Transverse colon (tissue), 4 donors: ENCODE measurements at regions not wholly inside any gene's neighbourhood (a gene's known extent, or its start where the extent isn't known, plus 50 kb on each side); places are given as distances from the start of the nearest gene placed in this dataset.

Source experiments
- DNase-seq: peaks from one replicate; pipeline ENCODE4 v3.0.0-alpha.2; 2019
- H3K27ac ChIP-seq, 4 donors: fragments of 200-600 bp; sonication (generic); 2 replicates each; pipeline ENCODE4 v1.5.1; 2016 to 2018; ENCODE audit warnings: inconsistent platforms in 4 of 4
- H3K27me3 ChIP-seq: fragments of 200-600 bp; sonication (generic); 2 replicates; pipeline ENCODE4 v1.5.1; 2017; ENCODE audit warnings: inconsistent platforms
- H3K36me3 ChIP-seq, 4 donors: fragments of 200-600 bp; sonication (generic); 2 replicates each; pipeline ENCODE4 v1.5.1; 2017 to 2019; ENCODE audit warnings: inconsistent platforms in 4 of 4
- H3K4me1 ChIP-seq, 4 donors: fragments of 200-600 bp; sonication (generic); 2 replicates each; pipeline ENCODE4 v1.5.1; 2017 to 2020; ENCODE audit warnings: inconsistent platforms in 4 of 4
- H3K4me3 ChIP-seq, 4 donors: fragments of 200-600 bp; sonication (generic); 1 replicate in 1 of 4; 2 replicates in 3 of 4; pipeline versions ENCODE4 v1.5.1 to v1.6.1; 2017 to 2019; ENCODE audit warnings: inconsistent platforms in 4 of 4
- H3K9me3 ChIP-seq, 2 donors: fragments of 200-600 bp; sonication (generic); 2 replicates each; pipeline ENCODE4 v1.5.1; 2017 to 2019; ENCODE audit warnings: inconsistent platforms in 2 of 2
- CTCF ChIP-seq, 5 experiments: fragments of 200-600 bp in 3 of 5; fragments of 450-650 bp in 2 of 5; sonication (generic) in 3 of 5; IDR thresholded peaks; 1 replicate in 2 of 5; 2 replicates in 3 of 5; pipeline ENCODE4 v1.5.1; 2016 to 2017; ENCODE audit warnings: antibody characterized with exemption in 5 of 5, inconsistent platforms in 3 of 5, mild to moderate bottlenecking in 2 of 5, moderate library complexity in 1 of 5
- EP300 ChIP-seq: sonication (generic); formaldehyde crosslinking; IDR thresholded peaks from one replicate; pipeline ENCODE4 v1.6.1; 2017; ENCODE audit warnings: antibody characterized with exemption, low read depth
- POLR2A ChIP-seq: fragments of 450-650 bp; IDR thresholded peaks from one replicate; pipeline ENCODE4 v1.6.1; 2016; ENCODE audit warnings: antibody characterized with exemption, mild to moderate bottlenecking, moderate library complexity
- POLR2AphosphoS5 ChIP-seq, 3 donors: sonication (generic); formaldehyde crosslinking; IDR thresholded peaks; one replicate each; pipeline ENCODE4 v1.6.1; 2016; ENCODE audit warnings: antibody characterized with exemption in 3 of 3
- WGBS, 2 donors: methylation state at CpG; one replicate each; pipeline ENCODE4 v1.1.5; 2018; ENCODE audit warnings: low coverage in 1 of 2; 5-methylcytosine and 5-hydroxymethylcytosine counted together
- in situ Hi-C, 4 donors: fragments of 200-750 bp; cut with MboI; loops; one replicate each; pipeline versions ENCODE4 v1.15.0 to v1.15.1; 2017; ENCODE audit warnings: low sequenced_read_pairs in 3 of 4, low pct_ligation_motif_present in 1 of 4, low pct_unique_long_range_greater_than_20kb in 1 of 4
- intact Hi-C: fragments of 100-400 bp; cut with DNase I; formaldehyde crosslinking; loops from one replicate; pipeline ENCODE4 v1.15.1; 2023; ENCODE audit warnings: low total_unique reads

GRCh38 chr9:81833563-81834345, 94.5 kb upstream of the SPATA31D4 start:
- WGBS, 2 donors: 70 to 73% methylated on average over 7 to 9 of the region's 9 CpGs
- in situ Hi-C loops: loop anchor here in 1 of 4 donors (25.0 kb wide), 1 partner anchor 221 kb away; no protein-coding TSS in a partner anchor
- intact Hi-C loops: loop anchor here (5.0 kb wide), 1 partner anchor 146 kb away; the partner anchor contains the start of gene TLE1

DNA sequence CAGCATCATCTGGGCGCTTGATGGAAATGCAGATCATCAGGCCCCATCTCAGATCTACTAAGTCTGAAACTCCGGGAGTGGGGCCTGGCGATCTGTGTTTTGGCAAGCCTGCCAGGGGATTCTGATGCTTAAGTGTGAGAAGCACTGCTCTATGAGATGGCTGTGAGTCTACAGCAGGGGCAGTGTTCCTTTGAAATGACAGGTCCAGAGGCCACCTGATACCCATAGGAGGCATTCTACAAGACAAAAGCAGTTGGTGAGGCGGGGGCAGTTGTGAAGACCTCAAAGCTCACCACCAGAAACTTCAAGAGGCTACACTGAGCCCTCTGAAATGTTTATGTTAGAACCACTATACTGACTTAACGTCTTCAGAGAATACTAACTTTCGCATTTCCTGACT, 86.9 kb upstream of the SPATA31D4 start:
- Histone ChIP-seq H3K36me3 (no peaks in the 10 kb centered on the region), H3K9me3 (no peaks in the 10 kb centered on the region), H3K4me1 (no peaks in the 10 kb centered on the region), H3K4me3 (no peak overlapping the region), H3K27ac (no peak overlapping the region), H3K27me3 (no peaks in the 10 kb centered on the region)
- intact Hi-C loops: no loop called here
- WGBS, 2 donors: 85 to 90% methylated on average over 3 to 6 of the region's 6 CpGs
- in situ Hi-C loops: loop anchor here in 1 of 4 donors (25.0 kb wide), 1 partner anchor 229 kb away; no protein-coding TSS in a partner anchor
- no peak for TF ChIP-seq EP300
- no peak for TF ChIP-seq POLR2A
- no peak for TF ChIP-seq CTCF (IDR thresholded peaks at IDR 0.05)
- TF ChIP-seq POLR2AphosphoS5 (IDR thresholded peaks at IDR 0.05): no peak
- no peak for DNase-seq

More at GRCh38 chr9:81833563-81834345, 94.5 kb upstream of the SPATA31D4 start:
- no peak for DNase-seq
- Histone ChIP-seq H3K27me3 (no peaks in the 10 kb centered on the region), H3K9me3 (no peaks in the 10 kb centered on the region), H3K36me3 (no peaks in the 10 kb centered on the region), H3K4me3 (no peak overlapping the region), H3K4me1 (peaks cover 0 to 7% (median 5%) of the 10 kb centered on the region in 4 donors), H3K27ac (peak overlapping the region; percentile 52 to 66 (median 62))
- TF ChIP-seq EP300 (no peak), POLR2AphosphoS5 (IDR thresholded peaks at IDR 0.05) (peak in 1 of 3 donors; percentile 21)

DNA sequence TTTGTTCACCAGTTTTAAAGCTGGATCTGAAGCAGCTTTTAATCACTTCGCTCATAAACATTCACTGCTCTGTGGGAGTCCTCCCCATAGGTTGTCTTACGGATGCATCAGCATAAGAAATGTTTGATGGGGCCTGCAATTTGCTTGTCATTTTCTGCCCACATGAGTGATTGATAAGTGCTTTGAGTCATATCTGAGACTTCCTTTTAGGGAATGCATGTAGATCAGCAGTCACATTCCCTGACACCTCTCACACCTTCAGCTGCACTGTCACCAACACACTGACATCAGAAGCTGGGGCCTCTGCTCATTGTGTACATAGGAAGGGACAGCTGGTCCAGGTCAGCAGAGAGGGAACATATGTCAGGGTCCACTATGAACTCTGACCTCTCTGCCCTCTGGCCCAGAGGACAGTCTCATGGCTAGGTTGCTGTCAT, 84.1 kb upstream of the SPATA31D4 start:
- H3K4me3 ChIP-seq: no peak overlapping the region
- H3K27ac ChIP-seq: no peak overlapping the region
- no peak for DNase-seq
- no peaks in the 10 kb centered on the region for H3K36me3 ChIP-seq
- no peak for TF ChIP-seq POLR2A
- TF ChIP-seq POLR2AphosphoS5 (IDR thresholded peaks at IDR 0.05): no peak
- TF ChIP-seq CTCF (IDR thresholded peaks at IDR 0.05): no peak
- no peak for TF ChIP-seq EP300
- in situ Hi-C loops (loop anchor here in 1 of 4 donors (25.0 kb wide), 1 partner anchor 232 kb away; no protein-coding TSS in a partner anchor), intact Hi-C loops (no loop called here)
- WGBS, 2 donors: 90 to 98% methylated on average over 2 of the region's 2 CpGs
- H3K27me3 ChIP-seq: no peaks in the 10 kb centered on the region
- no peaks in the 10 kb centered on the region for H3K9me3 ChIP-seq
- peaks cover 0 to 9% (median 0%) of the 10 kb centered on the region in 4 donors for H3K4me1 ChIP-seq

- TF ChIP-seq POLR2A: no peak
- TF ChIP-seq CTCF (IDR thresholded peaks at IDR 0.05): no peak
- TF ChIP-seq POLR2AphosphoS5 (IDR thresholded peaks at IDR 0.05): no peak
- TF ChIP-seq EP300: no peak
- intact Hi-C loops (no loop called here), in situ Hi-C loops (loop anchor here in 1 of 4 donors (25.0 kb wide), 1 partner anchor 235 kb away; no protein-coding TSS in a partner anchor)
- no peak for DNase-seq
- no peaks in the 10 kb centered on the region for H3K9me3 ChIP-seq
- WGBS, 2 donors: 37 to 50% methylated on average over 5 to 9 of the region's 9 CpGs
- H3K27ac ChIP-seq: no peak overlapping the region
- H3K36me3 ChIP-seq: no peaks in the 10 kb centered on the region
- H3K4me1 ChIP-seq: peaks cover 0 to 16% (median 0%) of the 10 kb centered on the region in 4 donors
- no peaks in the 10 kb centered on the region for H3K27me3 ChIP-seq
- H3K4me3 ChIP-seq: no peak overlapping the region
Measured at GRCh38 chr9:81847181-81847915, 80.9 kb upstream of the SPATA31D4 start.
